Psoas muscle (tissue), 7 donors: ENCODE measurements at regions not wholly inside any gene's neighbourhood (a gene's known extent, or its start where the extent isn't known, plus 50 kb on each side); places are given as distances from the start of the nearest gene placed in this dataset.

Source experiments
- ATAC-seq, 4 donors: fragments of 200-7000 bp; cut with Tn5 transposase; one replicate each; pipeline ENCODE4 v1.9.1; 2020; ENCODE audit warnings: moderate library complexity in 3 of 4, mild to moderate bottlenecking in 2 of 4
- DNase-seq, 2 donors: peaks; one replicate each; pipeline ENCODE4 v3.0.0-alpha.2; 2020
- H3K27ac ChIP-seq: fragments of 200-600 bp; one replicate; pipeline ENCODE4 v1.8.0; 2022
- H3K27me3 ChIP-seq, 3 donors: fragments of 200-600 bp in 1 of 3; one replicate each; pipeline versions ENCODE4 v1.6.1 to v1.8.0; 2013 to 2022; ENCODE audit warnings: low read length in 2 of 3, mild to moderate bottlenecking in 2 of 3, moderate library complexity in 1 of 3; ENCODE audit not compliant: insufficient read depth in 3 of 3
- H3K36me3 ChIP-seq, 2 donors: fragments of 200-600 bp in 1 of 2; one replicate each; pipeline versions ENCODE4 v1.6.1 to v1.8.0; 2013 to 2022; ENCODE audit warnings: low read depth in 1 of 2, mild to moderate bottlenecking in 1 of 2, moderate library complexity in 1 of 2; ENCODE audit not compliant: insufficient read depth in 1 of 2
- H3K4me1 ChIP-seq: fragments of 200-600 bp; one replicate; pipeline ENCODE4 v1.8.0; 2022
- H3K4me3 ChIP-seq: fragments of 200-600 bp; one replicate; pipeline ENCODE4 v1.8.0; 2022; ENCODE audit warnings: mild to moderate bottlenecking
- H3K9me3 ChIP-seq: fragments of 200-600 bp; one replicate; pipeline ENCODE4 v1.8.0; 2022
- CTCF ChIP-seq: fragments of 200-600 bp; IDR thresholded peaks from one replicate; pipeline ENCODE4 v1.8.0; 2022; ENCODE audit warnings: antibody characterized with exemption
- WGBS, 3 donors: extraction: QIAGEN DNeasy Blood & Tissue Kit; methylation state at CpG; one replicate each; pipeline versions ENCODE4 v1.1.6 to v1.1.7; 2013; 5-methylcytosine and 5-hydroxymethylcytosine counted together
- intact Hi-C, 2 donors: fragments of 100-400 bp; cut with DNase I; formaldehyde crosslinking; loops; one replicate each; pipeline versions ENCODE4 v1.11.0 to v1.14.2; 2022
- donor health status: healthy with polysubstance abuse.
- donor health status: DM: no; HTN: no; CAD: no; lungs with moderate emphysema.
- donor health status: Bipolar disorder and iron deficiency.
- donor health status: healthy.
- donor health status: DM: yes; HTN: yes; CAD: no.
- donor health status: DM: no; HTN: no; CAD: no.
- donor health status: DM: yes; HTN: yes; CAD: no.

GRCh38 chr1:99516141-99516540 is 129.8 kb upstream of the PALMD start:
- no peaks in the 10 kb centered on the region for H3K9me3 ChIP-seq
- H3K4me3 ChIP-seq = no peak overlapping the region
- TF ChIP-seq CTCF = no peak
- no peaks in the 10 kb centered on the region for H3K4me1 ChIP-seq
- no peaks in the 10 kb centered on the region for H3K27me3 ChIP-seq
- intact Hi-C loops = no loop called here
- no peaks in the 10 kb centered on the region for H3K36me3 ChIP-seq
- DNase-seq (no peak), ATAC-seq (no peak)
- 76 to 89% (median 76%) methylated on average over 1 of the region's 1 CpG for WGBS, 3 donors
- H3K27ac ChIP-seq = no peak overlapping the region

GRCh38 chr1:99520121-99520520 is 125.8 kb upstream of the PALMD start:
- H3K27me3 ChIP-seq = no peaks in the 10 kb centered on the region
- no peaks in the 10 kb centered on the region for H3K9me3 ChIP-seq
- no peaks in the 10 kb centered on the region for H3K4me1 ChIP-seq
- H3K27ac ChIP-seq = no peak overlapping the region
- intact Hi-C loops = no loop called here
- TF ChIP-seq CTCF = no peak
- no peaks in the 10 kb centered on the region for H3K36me3 ChIP-seq
- DNase-seq (no peak), ATAC-seq (no peak)
- no peak overlapping the region for H3K4me3 ChIP-seq

GRCh38 chr1:99525331-99525730 is 120.6 kb upstream of the PALMD start:
- Histone ChIP-seq H3K4me1 (no peaks in the 10 kb centered on the region), H3K27ac (no peak overlapping the region), H3K9me3 (no peaks in the 10 kb centered on the region), H3K27me3 (no peaks in the 10 kb centered on the region), H3K36me3 (no peaks in the 10 kb centered on the region), H3K4me3 (no peak overlapping the region)
- ATAC-seq (no peak), DNase-seq (no peak)
- WGBS, 3 donors = 49 to 75% (median 70%) methylated on average over 1 of the region's 1 CpG
- intact Hi-C loops = no loop called here
- TF ChIP-seq CTCF = no peak

- no peak for DNase-seq
- peak; percentile 19 for TF ChIP-seq CTCF
- H3K27me3 ChIP-seq = no peaks in the 10 kb centered on the region
- intact Hi-C loops = no loop called here
- no peaks in the 10 kb centered on the region for H3K4me1 ChIP-seq
- ATAC-seq = no peak
- no peaks in the 10 kb centered on the region for H3K9me3 ChIP-seq
- WGBS, 3 donors = 83 to 88% (median 85%) methylated on average over 3 of the region's 3 CpGs
- no peak overlapping the region for H3K4me3 ChIP-seq
- no peaks in the 10 kb centered on the region for H3K36me3 ChIP-seq
- H3K27ac ChIP-seq = no peak overlapping the region
Observed at GRCh38 chr1:99527078-99527477, 118.8 kb upstream of the PALMD start.

- no peak for ATAC-seq
- no peak for TF ChIP-seq CTCF
- H3K4me3 ChIP-seq = no peak overlapping the region
- H3K9me3 ChIP-seq = no peaks in the 10 kb centered on the region
- intact Hi-C loops = no loop called here
- DNase-seq = no peak
- no peaks in the 10 kb centered on the region for H3K4me1 ChIP-seq
- H3K27me3 ChIP-seq = no peaks in the 10 kb centered on the region
- 62 to 72% (median 64%) methylated on average over 3 of the region's 3 CpGs for WGBS, 3 donors
- H3K36me3 ChIP-seq = no peaks in the 10 kb centered on the region
- H3K27ac ChIP-seq = no peak overlapping the region
Observed at GRCh38 chr1:99527545-99527944, 118.4 kb upstream of the PALMD start.
